ENCODE measurements at regions not wholly inside any gene's neighbourhood (a gene's known extent, or its start where the extent isn't known, plus 50 kb on each side); places are given as distances from the start of the nearest gene placed in this dataset.
"Not testable (repeated sequence)": the region's sequence is repeated elsewhere in the genome, so short reads cannot be mapped to it uniquely, and the experiment has no call there.

DNA sequence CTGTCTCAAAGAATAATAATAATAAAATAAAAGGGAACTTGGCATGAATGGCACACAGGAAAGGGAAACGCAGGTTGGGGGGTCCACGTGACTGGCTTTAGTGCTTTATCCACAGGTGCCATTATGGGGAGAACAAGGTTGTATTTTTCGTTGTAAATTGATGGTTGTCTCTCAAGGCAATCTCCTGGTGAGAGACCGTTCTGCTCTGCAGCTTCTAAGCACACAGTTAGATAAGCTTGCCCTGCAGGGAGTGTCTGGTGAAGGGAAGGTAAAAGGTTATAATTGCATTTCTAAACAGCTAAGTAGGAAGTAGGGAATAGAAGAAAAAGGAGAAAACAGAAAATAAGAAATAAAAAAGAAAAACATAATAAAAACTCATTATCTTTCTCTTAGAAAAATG, 69.1 kb upstream of the CPSF6 start:
- WGBS, 3 donors: 70 to 73% (median 73%) methylated on average over 4 of the region's 4 CpGs
- intact Hi-C loops (cut with DNase I): no loop called here
- Histone ChIP-seq H3K36me3 (no peaks in the 10 kb centered on the region), H3K27ac (no peak overlapping the region), H3K9me3 (no peaks in the 10 kb centered on the region), H3K4me1 (ENCODE audit: insufficient read depth) (peaks cover 4% of the 10 kb centered on the region), H3K4me3 (no peak overlapping the region), H3K27me3 (no peaks in the 10 kb centered on the region)
- DNase-seq: no peak
- TF ChIP-seq POLR2A (IDR thresholded peaks at IDR 0.05): no peak
- TF ChIP-seq CTCF (IDR thresholded peaks at IDR 0.05): no peak
- no peak for TF ChIP-seq EP300 (IDR thresholded peaks at IDR 0.05)

- H3K4me3 ChIP-seq: no peak overlapping the region
- 46 to 55% (median 54%) methylated on average over 6 of the region's 6 CpGs for WGBS, 3 donors
- DNase-seq: no peak
- no peaks in the 10 kb centered on the region for H3K27me3 ChIP-seq
- TF ChIP-seq POLR2A (IDR thresholded peaks at IDR 0.05): no peak
- TF ChIP-seq CTCF (IDR thresholded peaks at IDR 0.05): no peak
- no peak for TF ChIP-seq EP300 (IDR thresholded peaks at IDR 0.05)
- no peaks in the 10 kb centered on the region for H3K36me3 ChIP-seq
- H3K9me3 ChIP-seq: peaks cover 0 to 2% of the 10 kb centered on the region in 2 donors
- H3K4me1 ChIP-seq (ENCODE audit: insufficient read depth): peaks cover 3% of the 10 kb centered on the region
- intact Hi-C loops (cut with DNase I): no loop called here
- no peak overlapping the region for H3K27ac ChIP-seq
Measured at GRCh38 chr12:69171881-69172280, 67.5 kb upstream of the CPSF6 start.

- H3K9me3 ChIP-seq: peaks cover 0 to 2% of the 10 kb centered on the region in 2 donors
- H3K27me3 ChIP-seq: no peaks in the 10 kb centered on the region
- H3K4me1 ChIP-seq (ENCODE audit: insufficient read depth): peaks cover 3% of the 10 kb centered on the region
- no peak overlapping the region for H3K4me3 ChIP-seq
- WGBS, 3 donors: 21 to 35% (median 24%) methylated on average over 1 of the region's 1 CpG
- TF ChIP-seq POLR2A (IDR thresholded peaks at IDR 0.05) (no peak), EP300 (IDR thresholded peaks at IDR 0.05) (no peak), CTCF (IDR thresholded peaks at IDR 0.05) (no peak)
- no peaks in the 10 kb centered on the region for H3K36me3 ChIP-seq
- DNase-seq: no peak
- intact Hi-C loops (cut with DNase I): no loop called here
- no peak overlapping the region for H3K27ac ChIP-seq
Measured at GRCh38 chr12:69172491-69172890, 66.9 kb upstream of the CPSF6 start.

DNA sequence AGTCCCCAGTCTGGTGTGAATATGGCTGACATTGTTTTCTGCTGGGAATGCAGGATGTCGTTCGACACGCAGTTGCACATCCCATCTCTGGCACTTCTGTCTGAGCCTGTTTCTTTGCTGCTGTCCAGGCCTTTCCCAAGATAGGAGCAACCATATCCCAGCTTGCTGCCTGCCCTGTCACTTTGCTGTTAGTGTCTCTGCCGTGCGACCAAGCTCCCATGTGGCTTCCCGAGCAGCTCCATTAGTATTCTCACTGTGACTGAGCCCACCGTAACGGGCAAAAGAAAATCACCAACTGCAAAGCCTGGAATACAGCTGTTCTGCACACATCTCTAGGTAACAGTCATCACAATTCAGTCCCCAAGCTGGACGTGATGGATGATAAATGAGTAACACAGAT, 66.0 kb upstream of the CPSF6 start:
- intact Hi-C loops (cut with DNase I): no loop called here
- Histone ChIP-seq H3K9me3 (peaks cover 0 to 2% of the 10 kb centered on the region in 2 donors), H3K27ac (no peak overlapping the region), H3K36me3 (no peaks in the 10 kb centered on the region), H3K4me3 (no peak overlapping the region), H3K4me1 (ENCODE audit: insufficient read depth) (peaks cover 3% of the 10 kb centered on the region), H3K27me3 (no peaks in the 10 kb centered on the region)
- no peak for DNase-seq
- no peak for TF ChIP-seq CTCF (IDR thresholded peaks at IDR 0.05)
- no peak for TF ChIP-seq EP300 (IDR thresholded peaks at IDR 0.05)
- no peak for TF ChIP-seq POLR2A (IDR thresholded peaks at IDR 0.05)
- 75 to 78% (median 77%) methylated on average over 9 of the region's 9 CpGs for WGBS, 3 donors

GRCh38 chr12:69179786-69180185, 59.6 kb upstream of the CPSF6 start:
- no peak overlapping the region for H3K27ac ChIP-seq
- no peaks in the 10 kb centered on the region for H3K36me3 ChIP-seq
- no peaks in the 10 kb centered on the region for H3K4me1 ChIP-seq (ENCODE audit: insufficient read depth)
- H3K27me3 ChIP-seq: no peaks in the 10 kb centered on the region
- peaks cover 0 to 2% of the 10 kb centered on the region in 2 donors for H3K9me3 ChIP-seq
- no peak for DNase-seq
- TF ChIP-seq EP300 (IDR thresholded peaks at IDR 0.05) (no peak), CTCF (IDR thresholded peaks at IDR 0.05) (no peak), POLR2A (IDR thresholded peaks at IDR 0.05) (no peak)
- intact Hi-C loops (cut with DNase I): no loop called here
- no peak overlapping the region for H3K4me3 ChIP-seq

- intact Hi-C loops (cut with DNase I); H3K4me3 ChIP-seq; DNase-seq; H3K27ac ChIP-seq; H3K27me3 ChIP-seq; H3K36me3 ChIP-seq; H3K4me1 ChIP-seq (ENCODE audit: insufficient read depth); H3K9me3 ChIP-seq: not testable (repeated sequence)
- 57 to 67% (median 65%) methylated on average over 7 of the region's 7 CpGs for WGBS, 3 donors
Measured at GRCh38 chr12:69187572-69187971, 51.8 kb upstream of the CPSF6 start.

All from ovary (tissue), 7 donors.